ENCODE measurements at regions not wholly inside any gene's neighbourhood (a gene's known extent, or its start where the extent isn't known, plus 50 kb on each side); places are given as distances from the start of the nearest gene placed in this dataset.

GRCh38 chr5:172545291-172545801 lies 91.0 kb upstream of the SH3PXD2B start:
- H3K4me3 ChIP-seq (replicated peaks; ENCODE audit: low read depth, low read length), result no peak overlapping the region
- TF ChIP-seq CTCF (IDR thresholded peaks at IDR 0.05; ENCODE audit: low read depth, low read length, missing control alignments), result no peak
- DNase-seq (ENCODE audit: extremely low read depth, low read depth), result no peak

GRCh38 chr5:172544371-172545095 lies 90.2 kb upstream of the SH3PXD2B start:
- no peak for TF ChIP-seq CTCF (IDR thresholded peaks at IDR 0.05; ENCODE audit: low read depth, low read length, missing control alignments)
- DNase-seq (ENCODE audit: extremely low read depth, low read depth), result no peak
- H3K4me3 ChIP-seq (replicated peaks; ENCODE audit: low read depth, low read length), result no peak overlapping the region

GRCh38 chr5:172543484-172544298 lies 89.4 kb upstream of the SH3PXD2B start:
- no peak for DNase-seq (ENCODE audit: extremely low read depth, low read depth)
- no peak overlapping the region for H3K4me3 ChIP-seq (replicated peaks; ENCODE audit: low read depth, low read length)

GRCh38 chr5:172542651-172543131 lies 88.4 kb upstream of the SH3PXD2B start:
- DNase-seq (ENCODE audit: extremely low read depth, low read depth), result no peak
- no peak for TF ChIP-seq CTCF (IDR thresholded peaks at IDR 0.05; ENCODE audit: low read depth, low read length, missing control alignments)
- no peak overlapping the region for H3K4me3 ChIP-seq (replicated peaks; ENCODE audit: low read depth, low read length)

More at GRCh38 chr5:172543484-172544298, 89.4 kb upstream of the SH3PXD2B start:
- no peak for TF ChIP-seq CTCF (IDR thresholded peaks at IDR 0.05; ENCODE audit: low read depth, low read length, missing control alignments)

- TF ChIP-seq CTCF (IDR thresholded peaks at IDR 0.05; ENCODE audit: low read depth, low read length, missing control alignments), result no peak
- no peak for DNase-seq (ENCODE audit: extremely low read depth, low read depth)
- H3K4me3 ChIP-seq (replicated peaks; ENCODE audit: low read depth, low read length), result no peak overlapping the region
Observed at GRCh38 chr5:172541773-172542136, 87.4 kb upstream of the SH3PXD2B start.

GRCh38 chr5:172541099-172541772 lies 86.9 kb upstream of the SH3PXD2B start:
- no peak overlapping the region for H3K4me3 ChIP-seq (replicated peaks; ENCODE audit: low read depth, low read length)
- TF ChIP-seq CTCF (IDR thresholded peaks at IDR 0.05; ENCODE audit: low read depth, low read length, missing control alignments), result no peak
- DNase-seq (ENCODE audit: extremely low read depth, low read depth), result no peak

All from HFF-Myc (cell line).